SK-N-SH (cell line): ENCODE measurements at regions not wholly inside any gene's neighbourhood (a gene's known extent, or its start where the extent isn't known, plus 50 kb on each side); places are given as distances from the start of the nearest gene placed in this dataset.

Experiments used
- CTCF ChIA-PET: fragments of 300-600, 350-600 bp; formaldehyde crosslinking; extraction: SDS; loops from one replicate; lab custom pipeline; 2021; lab: Yijun Ruan, JAX
- POLR2A ChIA-PET: fragments of 350-600 bp; sonication (Branson Sonifier 250); formaldehyde crosslinking; extraction: SDS; loops from one replicate; lab custom pipeline; 2020; ENCODE audit warnings: antibody characterized with exemption, inconsistent platforms; lab: Yijun Ruan, JAX
- DNase-seq: peaks from one replicate; pipeline ENCODE4 v3.0.0; 2012
- H2AFZ ChIP-seq: fragments of 200-600 bp; sonication (generic); 2 replicates; pipeline ENCODE4 v1.8.1; 2016; ENCODE audit warnings: antibody characterized with exemption, mild to moderate bottlenecking, low read depth
- H3F3A ChIP-seq: fragments of 200-600 bp; sonication (generic); replicated peaks from 2 replicates; pipeline ENCODE3; 2016; ENCODE audit warnings: antibody characterized with exemption, mild to moderate bottlenecking; ENCODE audit not compliant: insufficient read depth
- H3K27ac ChIP-seq, 2 experiments: fragments of 200-500 bp in 1 of 2; fragments of 200-600 bp in 1 of 2; sonication (Bioruptor generic) in 1 of 2; sonication (generic), shearing (Covaris generic) in 1 of 2; 2 replicates each; pipeline versions ENCODE4 v1.5.1 to v1.6.1; 2014 to 2016; ENCODE audit warnings: low read depth in 2 of 2, inconsistent platforms in 1 of 2, low read length in 1 of 2, mild to moderate bottlenecking in 1 of 2, mixed read lengths in 1 of 2
- H3K27me3 ChIP-seq: fragments of 200-600 bp; sonication (generic), shearing (Covaris generic); 2 replicates; pipeline ENCODE4 v1.6.1; 2016; ENCODE audit warnings: mixed run types; ENCODE audit not compliant: insufficient read depth
- H3K36me3 ChIP-seq, 2 experiments: fragments of 200-500 bp in 1 of 2; fragments of 200-600 bp in 1 of 2; sonication (Bioruptor generic) in 1 of 2; sonication (generic) in 1 of 2; replicated peaks in 1 of 2; 2 replicates each; pipeline versions ENCODE3 to v1.5.1; 2014 to 2016; ENCODE audit warnings: low read length in 1 of 2, mild to moderate bottlenecking in 1 of 2; ENCODE audit not compliant: insufficient read depth in 2 of 2, control insufficient read depth in 1 of 2
- H3K4me1 ChIP-seq, 2 experiments: fragments of 200-500 bp in 1 of 2; fragments of 200-600 bp in 1 of 2; sonication (Bioruptor generic) in 1 of 2; sonication (generic), shearing (Covaris generic) in 1 of 2; 2 replicates each; pipeline versions ENCODE4 v1.5.1 to v1.6.1; 2014 to 2016; ENCODE audit warnings: low read depth in 1 of 2, low read length in 1 of 2, mixed run types in 1 of 2; ENCODE audit not compliant: insufficient read depth in 2 of 2, control insufficient read depth in 1 of 2
- H3K4me2 ChIP-seq: fragments of 200-600 bp; sonication (generic), shearing (Covaris generic); 2 replicates; pipeline ENCODE4 v1.6.1; 2017; ENCODE audit warnings: mixed run types
- H3K4me3 ChIP-seq, 2 experiments: fragments of 200-500 bp in 1 of 2; fragments of 200-600 bp in 1 of 2; sonication (Bioruptor generic) in 1 of 2; sonication (generic), shearing (Covaris generic) in 1 of 2; 2 replicates each; pipeline versions ENCODE4 v1.5.1 to v1.8.1; 2014 to 2016; ENCODE audit warnings: low read depth in 2 of 2, inconsistent platforms in 1 of 2, low read length in 1 of 2, mild to moderate bottlenecking in 1 of 2, mixed read lengths in 1 of 2, moderate library complexity in 1 of 2
- H3K79me2 ChIP-seq: fragments of 200-600 bp; sonication (generic); 2 replicates; pipeline ENCODE4 v1.8.1; 2017; ENCODE audit warnings: mild to moderate bottlenecking; ENCODE audit not compliant: insufficient read depth
- H3K9ac ChIP-seq: fragments of 200-600 bp; sonication (generic); 2 replicates; pipeline ENCODE4 v1.6.1; 2017; ENCODE audit warnings: mixed run types
- H3K9me2 ChIP-seq: fragments of 200-600 bp; sonication (generic); 2 replicates; pipeline ENCODE4 v1.6.1; 2017; ENCODE audit warnings: mixed run types
- H3K9me3 ChIP-seq: fragments of 200-600 bp; sonication (generic); 2 replicates; pipeline ENCODE4 v1.6.1; 2017; ENCODE audit warnings: mixed run types, mild to moderate bottlenecking, moderate library complexity
- H4K20me1 ChIP-seq: fragments of 200-600 bp; sonication (generic); 2 replicates; pipeline ENCODE4 v1.6.1; 2017; ENCODE audit warnings: mild to moderate bottlenecking, mixed run types; ENCODE audit not compliant: insufficient read depth
- ELF1 ChIP-seq: IDR thresholded peaks from 2 replicates; pipeline ENCODE4 v1.4.0; 2012
- EP300 ChIP-seq, 2 experiments: IDR thresholded peaks; 2 replicates each; pipeline versions ENCODE4 v1.4.0 to v1.6.1; 2012; ENCODE audit warnings: borderline replicate concordance in 1 of 2, low read depth in 1 of 2, low read length in 1 of 2
- EZH2phosphoT487 ChIP-seq: fragments of 200-600 bp; sonication (generic); IDR thresholded peaks from 2 replicates; pipeline ENCODE4 v1.6.1; 2017; ENCODE audit warnings: low read depth, mixed run types, mild to moderate bottlenecking, antibody characterized with exemption, moderate library complexity, borderline replicate concordance
- FOXM1 ChIP-seq: IDR thresholded peaks from 2 replicates; pipeline ENCODE4 v1.4.0; 2012; ENCODE audit warnings: low read depth, mild to moderate bottlenecking
- GATA2 ChIP-seq: sonication (generic); formaldehyde crosslinking; IDR thresholded peaks from 2 replicates; pipeline ENCODE4 v1.5.0; 2020; ENCODE audit warnings: mild to moderate bottlenecking, missing genetic modification reagents
- IRF3 ChIP-seq: fragments of 150-350 bp; IDR thresholded peaks from 2 replicates; pipeline ENCODE4 v1.6.1; 2016; ENCODE audit warnings: mild to moderate bottlenecking, low read depth, low read length
- JUND ChIP-seq: IDR thresholded peaks from 2 replicates; pipeline ENCODE4 v1.4.0; 2012
- MEF2A ChIP-seq: IDR thresholded peaks from 2 replicates; pipeline ENCODE4 v1.4.0; 2012; ENCODE audit warnings: low read depth, borderline replicate concordance
- MXI1 ChIP-seq: IDR thresholded peaks from 2 replicates; pipeline ENCODE4 v1.6.1; 2012; ENCODE audit warnings: mild to moderate bottlenecking, low read depth, low read length, improper control_type of control experiment
- PBX3 ChIP-seq: IDR thresholded peaks from 2 replicates; pipeline ENCODE4; 2012
- POLR2AphosphoS5 ChIP-seq: IDR thresholded peaks from 2 replicates; pipeline ENCODE4 v1.6.1; 2012; ENCODE audit warnings: low read depth, low read length
- RAD21 ChIP-seq: IDR thresholded peaks from 2 replicates; pipeline ENCODE4 v1.6.1; 2012; ENCODE audit warnings: mild to moderate bottlenecking, low read length
- RCOR1 ChIP-seq: fragments of 150-350 bp; IDR thresholded peaks from 2 replicates; pipeline ENCODE4 v1.6.1; 2017; ENCODE audit warnings: antibody characterized with exemption, low read length
- RFX5 ChIP-seq: IDR thresholded peaks from 2 replicates; pipeline ENCODE4 v1.6.1; 2012; ENCODE audit warnings: mild to moderate bottlenecking, improper control_type of control experiment, low read length
- SIN3A ChIP-seq: IDR thresholded peaks from 2 replicates; pipeline ENCODE4 v1.6.1; 2012; ENCODE audit warnings: low read depth, mild to moderate bottlenecking, low read length, moderate library complexity, borderline replicate concordance
- TAF1 ChIP-seq: IDR thresholded peaks from 2 replicates; pipeline ENCODE4 v1.6.1; 2012; ENCODE audit warnings: low read depth, mild to moderate bottlenecking, low read length, moderate library complexity, borderline replicate concordance
- USF2 ChIP-seq: fragments of 150-350 bp; IDR thresholded peaks from 2 replicates; pipeline ENCODE4 v1.6.1; 2017; ENCODE audit warnings: antibody characterized with exemption, low read length, low read depth, borderline replicate concordance
- ZBTB33 ChIP-seq: IDR thresholded peaks from 2 replicates; pipeline ENCODE4 v1.4.0; 2012; ENCODE audit warnings: low read depth, borderline replicate concordance
- WGBS: methylation state at CpG from one replicate; pipeline ENCODE4 v1.1.6; 2017; ENCODE audit warnings: low lambda C conversion rate; 5-methylcytosine and 5-hydroxymethylcytosine counted together

GRCh38 chr14:86780461-86780860 is 1212.5 kb downstream of the GALC start:
- Histone ChIP-seq H3K9me3 (no peaks in the 10 kb centered on the region), H4K20me1 (no peaks in the 10 kb centered on the region), H3F3A (no peaks in the 10 kb centered on the region), H3K79me2 (no peaks in the 10 kb centered on the region), H3K27ac (no peak overlapping the region), H2AFZ (no peak overlapping the region), H3K4me3 (no peak overlapping the region), H3K27me3 (no peaks in the 10 kb centered on the region), H3K4me2 (no peak overlapping the region), H3K9ac (no peak overlapping the region), H3K4me1 (peaks cover 0 to 6% of the 10 kb centered on the region in 2 experiments; a peak in 1 of 4 replicates), H3K9me2 (no peaks in the 10 kb centered on the region), H3K36me3 (no peaks in the 10 kb centered on the region)
- TF ChIP-seq EZH2phosphoT487 = no peak
- no peak for TF ChIP-seq JUND
- TF ChIP-seq EP300 (IDR thresholded peaks at IDR 0.05; ENCODE audit: borderline replicate concordance in 1 of 2, low read depth in 1 of 2, low read length in 1 of 2) = no peak
- TF ChIP-seq RFX5 = no peak
- TF ChIP-seq ELF1 = no peak
- no peak for TF ChIP-seq IRF3
- no peak for TF ChIP-seq GATA2 (CRISPR knock-in tag)
- TF ChIP-seq SIN3A = no peak
- no peak for TF ChIP-seq RCOR1
- no peak for TF ChIP-seq RAD21
- no peak for TF ChIP-seq MEF2A
- no peak for TF ChIP-seq TAF1
- no peak for TF ChIP-seq POLR2AphosphoS5
- no peak for TF ChIP-seq MXI1
- no peak for TF ChIP-seq PBX3
- TF ChIP-seq USF2 = no peak
- TF ChIP-seq ZBTB33 = no peak
- no peak for TF ChIP-seq FOXM1
- ChIA-PET CTCF (no interaction called here), POLR2A (no interaction called here)
- no peak for DNase-seq
- WGBS = 52% methylated on average over 2 of the region's 2 CpGs
